Ishikawa (cell line): ENCODE measurements at regions not wholly inside any gene's neighbourhood (a gene's known extent, or its start where the extent isn't known, plus 50 kb on each side); places are given as distances from the start of the nearest gene placed in this dataset.

Experiments
- CEBPB ChIP-seq: IDR thresholded peaks from 2 replicates; pipeline ENCODE4 v1.6.1; 2012
- CREB1 ChIP-seq: IDR thresholded peaks from 2 replicates; pipeline ENCODE4 v1.6.1; 2012; ENCODE audit warnings: low read depth
- EP300 ChIP-seq: IDR thresholded peaks from 2 replicates; pipeline ENCODE4 v1.6.1; 2012; ENCODE audit warnings: borderline replicate concordance
- FOXM1 ChIP-seq: IDR thresholded peaks from 2 replicates; pipeline ENCODE4 v1.6.1; 2012; ENCODE audit warnings: low read depth, borderline replicate concordance
- MAX ChIP-seq: IDR thresholded peaks from 2 replicates; pipeline ENCODE4 v1.6.1; 2012
- RAD21 ChIP-seq: IDR thresholded peaks from 2 replicates; pipeline ENCODE4 v1.6.1; 2012; ENCODE audit warnings: low read depth
- TAF1 ChIP-seq: IDR thresholded peaks from 2 replicates; pipeline ENCODE4 v1.6.1; 2012; ENCODE audit warnings: low read depth, mild to moderate bottlenecking
- YY1 ChIP-seq: IDR thresholded peaks from 2 replicates; pipeline ENCODE4 v1.6.1; 2012; ENCODE audit warnings: low read depth
- TF ChIP-seq, protein P1 (sequence below): IDR thresholded peaks from 2 replicates; pipeline ENCODE4 v1.6.1; 2012; ENCODE audit warnings: low read depth, mild to moderate bottlenecking

DNA sequence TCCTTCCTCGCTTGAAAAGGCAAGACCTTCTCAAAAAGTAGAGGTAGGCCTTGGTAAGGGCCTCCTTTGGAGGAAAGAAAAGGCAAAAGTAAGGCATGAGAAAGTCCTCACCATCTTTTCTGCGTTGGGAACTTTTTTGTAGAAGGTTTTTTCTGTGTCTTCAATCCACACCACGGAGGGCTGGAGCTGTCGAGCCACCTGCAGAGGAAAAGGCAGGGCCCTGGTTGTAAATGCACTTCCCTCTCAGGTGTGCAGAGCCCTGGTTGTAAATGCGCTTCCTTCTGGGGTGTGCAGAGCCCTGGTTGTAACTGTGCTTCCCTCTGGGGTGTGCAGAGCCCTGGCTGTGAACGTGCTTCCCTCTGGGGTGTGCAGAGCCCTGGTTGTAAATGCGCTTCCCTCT is 80.2 kb upstream of the ASB18 start:
- TF ChIP-seq CEBPB (no peak), EP300 (no peak), YY1 (no peak), TAF1 (no peak), FOXM1 (no peak), RAD21 (no peak), MAX (no peak), CREB1 (no peak)
- TF ChIP-seq, protein P1, sequence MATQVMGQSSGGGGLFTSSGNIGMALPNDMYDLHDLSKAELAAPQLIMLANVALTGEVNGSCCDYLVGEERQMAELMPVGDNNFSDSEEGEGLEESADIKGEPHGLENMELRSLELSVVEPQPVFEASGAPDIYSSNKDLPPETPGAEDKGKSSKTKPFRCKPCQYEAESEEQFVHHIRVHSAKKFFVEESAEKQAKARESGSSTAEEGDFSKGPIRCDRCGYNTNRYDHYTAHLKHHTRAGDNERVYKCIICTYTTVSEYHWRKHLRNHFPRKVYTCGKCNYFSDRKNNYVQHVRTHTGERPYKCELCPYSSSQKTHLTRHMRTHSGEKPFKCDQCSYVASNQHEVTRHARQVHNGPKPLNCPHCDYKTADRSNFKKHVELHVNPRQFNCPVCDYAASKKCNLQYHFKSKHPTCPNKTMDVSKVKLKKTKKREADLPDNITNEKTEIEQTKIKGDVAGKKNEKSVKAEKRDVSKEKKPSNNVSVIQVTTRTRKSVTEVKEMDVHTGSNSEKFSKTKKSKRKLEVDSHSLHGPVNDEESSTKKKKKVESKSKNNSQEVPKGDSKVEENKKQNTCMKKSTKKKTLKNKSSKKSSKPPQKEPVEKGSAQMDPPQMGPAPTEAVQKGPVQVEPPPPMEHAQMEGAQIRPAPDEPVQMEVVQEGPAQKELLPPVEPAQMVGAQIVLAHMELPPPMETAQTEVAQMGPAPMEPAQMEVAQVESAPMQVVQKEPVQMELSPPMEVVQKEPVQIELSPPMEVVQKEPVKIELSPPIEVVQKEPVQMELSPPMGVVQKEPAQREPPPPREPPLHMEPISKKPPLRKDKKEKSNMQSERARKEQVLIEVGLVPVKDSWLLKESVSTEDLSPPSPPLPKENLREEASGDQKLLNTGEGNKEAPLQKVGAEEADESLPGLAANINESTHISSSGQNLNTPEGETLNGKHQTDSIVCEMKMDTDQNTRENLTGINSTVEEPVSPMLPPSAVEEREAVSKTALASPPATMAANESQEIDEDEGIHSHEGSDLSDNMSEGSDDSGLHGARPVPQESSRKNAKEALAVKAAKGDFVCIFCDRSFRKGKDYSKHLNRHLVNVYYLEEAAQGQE: no peak
